ENCODE measurements at regions not wholly inside any gene's neighbourhood (a gene's known extent, or its start where the extent isn't known, plus 50 kb on each side); places are given as distances from the start of the nearest gene placed in this dataset.
"Not testable (repeated sequence)": the region's sequence is repeated elsewhere in the genome, so short reads cannot be mapped to it uniquely, and the experiment has no call there.

DNA sequence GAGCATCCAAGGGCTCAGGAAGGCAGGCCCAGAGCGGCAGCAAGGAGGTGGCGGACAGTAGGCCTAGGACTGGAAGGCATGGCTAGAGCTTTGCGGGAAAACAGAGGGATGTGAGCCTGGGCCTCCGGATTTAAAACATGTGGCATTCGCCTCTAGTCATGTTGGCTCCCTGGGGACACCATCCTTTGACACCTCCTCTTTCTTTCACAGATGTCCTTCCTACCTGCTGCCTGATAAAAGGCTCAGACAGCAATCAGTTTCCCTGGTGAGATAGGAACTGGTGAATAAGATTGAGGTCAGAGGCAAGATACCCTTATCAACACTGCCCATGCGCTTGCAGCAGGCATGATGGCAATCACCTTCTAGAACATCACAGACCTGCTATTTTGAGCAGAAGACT is 277.6 kb downstream of the SIPA1L2 start:
- no peak overlapping the region for H3K4me3 ChIP-seq (IDR thresholded peaks at IDR 0.05; ENCODE audit: insufficient read depth, low read depth, low read length)
- H3K4me2 ChIP-seq = no peak overlapping the region
- no peaks in the 10 kb centered on the region for H3K27me3 ChIP-seq (ENCODE audit: insufficient read depth, low read depth)
- H4K20me1 ChIP-seq (ENCODE audit: insufficient read depth) = no peaks in the 10 kb centered on the region
- H3K9ac ChIP-seq = no peak overlapping the region
- no peaks in the 10 kb centered on the region for H3K36me3 ChIP-seq (ENCODE audit: insufficient read depth)
- no peaks in the 10 kb centered on the region for H3K4me1 ChIP-seq (ENCODE audit: low read depth, poor library complexity, severe bottlenecking)
- H3K79me2 ChIP-seq (ENCODE audit: insufficient read depth, low read depth) = no peaks in the 10 kb centered on the region
- H3K27ac ChIP-seq = no peak overlapping the region
- no peak for TF ChIP-seq CTCF (conservative IDR thresholded peaks at IDR 0.05; ENCODE audit: low read depth, low read length)
- H2AFZ ChIP-seq (ENCODE audit: low read depth) = no peak overlapping the region

DNA sequence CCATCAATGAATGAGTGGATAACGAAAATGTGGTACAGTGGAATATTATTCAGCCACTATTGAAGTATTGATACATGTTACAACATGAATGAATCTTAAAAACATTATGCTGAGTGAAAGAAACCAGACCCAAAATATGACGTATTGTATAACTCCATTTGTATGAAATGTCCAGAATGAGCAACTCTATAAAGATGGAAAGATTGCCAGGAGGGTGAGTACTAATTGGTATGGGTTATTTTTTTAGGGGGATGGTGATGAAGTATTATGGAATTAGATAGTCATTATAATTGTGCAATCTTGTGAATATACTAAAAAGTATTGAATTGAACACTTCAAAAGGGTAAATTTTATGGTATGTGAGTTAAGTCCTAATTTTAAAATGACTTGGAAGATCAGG is 278.6 kb downstream of the SIPA1L2 start:
- no peak overlapping the region for H2AFZ ChIP-seq (ENCODE audit: low read depth)
- no peak for TF ChIP-seq CTCF (conservative IDR thresholded peaks at IDR 0.05; ENCODE audit: low read depth, low read length)
- H3K4me3 ChIP-seq (IDR thresholded peaks at IDR 0.05; ENCODE audit: insufficient read depth, low read depth, low read length) = no peak overlapping the region
- H3K27ac ChIP-seq = no peak overlapping the region
- H3K79me2 ChIP-seq (ENCODE audit: insufficient read depth, low read depth) = no peaks in the 10 kb centered on the region
- H3K9ac ChIP-seq = no peak overlapping the region
- H3K27me3 ChIP-seq (ENCODE audit: insufficient read depth, low read depth) = no peaks in the 10 kb centered on the region
- H4K20me1 ChIP-seq (ENCODE audit: insufficient read depth) = no peaks in the 10 kb centered on the region
- H3K4me1 ChIP-seq (ENCODE audit: low read depth, poor library complexity, severe bottlenecking) = no peaks in the 10 kb centered on the region
- no peak overlapping the region for H3K4me2 ChIP-seq
- H3K36me3 ChIP-seq (ENCODE audit: insufficient read depth) = no peaks in the 10 kb centered on the region

DNA sequence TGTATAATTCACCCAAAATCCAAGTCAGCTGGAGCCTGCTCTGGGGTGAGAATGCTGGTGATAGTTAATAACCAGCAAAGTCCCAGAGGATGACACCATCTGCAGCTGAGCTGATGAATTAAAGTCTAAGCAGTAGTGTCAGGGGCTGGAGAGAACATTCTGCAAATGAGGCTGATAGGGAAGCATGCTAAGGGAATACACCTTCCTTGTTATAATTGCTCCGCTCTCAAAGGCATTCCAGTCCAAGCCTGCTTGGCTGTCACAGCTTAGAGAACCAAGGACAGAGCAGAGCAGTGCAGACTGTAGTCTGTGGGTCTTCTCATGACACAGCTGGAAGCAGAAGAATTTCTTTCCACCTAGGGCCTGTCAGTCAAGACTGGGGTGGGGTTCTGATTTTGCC is 283.1 kb downstream of the SIPA1L2 start:
- H3K36me3 ChIP-seq (ENCODE audit: insufficient read depth) = no peaks in the 10 kb centered on the region
- no peak overlapping the region for H3K4me2 ChIP-seq
- H3K4me3 ChIP-seq (IDR thresholded peaks at IDR 0.05; ENCODE audit: insufficient read depth, low read depth, low read length) = no peak overlapping the region
- H3K27me3 ChIP-seq (ENCODE audit: insufficient read depth, low read depth) = no peaks in the 10 kb centered on the region
- H3K9ac ChIP-seq = no peak overlapping the region
- H2AFZ ChIP-seq (ENCODE audit: low read depth) = no peak overlapping the region
- H3K27ac ChIP-seq = no peak overlapping the region
- H4K20me1 ChIP-seq (ENCODE audit: insufficient read depth) = no peaks in the 10 kb centered on the region
- no peaks in the 10 kb centered on the region for H3K79me2 ChIP-seq (ENCODE audit: insufficient read depth, low read depth)
- no peak for TF ChIP-seq CTCF (conservative IDR thresholded peaks at IDR 0.05; ENCODE audit: low read depth, low read length)
- H3K4me1 ChIP-seq (ENCODE audit: low read depth, poor library complexity, severe bottlenecking) = no peaks in the 10 kb centered on the region

GRCh38 chr1:232344791-232345399 is 285.0 kb downstream of the SIPA1L2 start:
- H3K9ac ChIP-seq = no peak overlapping the region
- H2AFZ ChIP-seq (ENCODE audit: low read depth) = no peak overlapping the region
- no peaks in the 10 kb centered on the region for H3K4me1 ChIP-seq (ENCODE audit: low read depth, poor library complexity, severe bottlenecking)
- no peaks in the 10 kb centered on the region for H4K20me1 ChIP-seq (ENCODE audit: insufficient read depth)
- no peaks in the 10 kb centered on the region for H3K36me3 ChIP-seq (ENCODE audit: insufficient read depth)
- no peak overlapping the region for H3K4me3 ChIP-seq (IDR thresholded peaks at IDR 0.05; ENCODE audit: insufficient read depth, low read depth, low read length)
- no peak overlapping the region for H3K27ac ChIP-seq
- no peaks in the 10 kb centered on the region for H3K27me3 ChIP-seq (ENCODE audit: insufficient read depth, low read depth)
- no peak overlapping the region for H3K4me2 ChIP-seq
- no peak for TF ChIP-seq CTCF (conservative IDR thresholded peaks at IDR 0.05; ENCODE audit: low read depth, low read length)
- no peaks in the 10 kb centered on the region for H3K79me2 ChIP-seq (ENCODE audit: insufficient read depth, low read depth)

- H3K79me2 ChIP-seq (ENCODE audit: insufficient read depth, low read depth); H3K4me1 ChIP-seq (ENCODE audit: low read depth, poor library complexity, severe bottlenecking); H3K27ac ChIP-seq; H3K36me3 ChIP-seq (ENCODE audit: insufficient read depth); H2AFZ ChIP-seq (ENCODE audit: low read depth); H3K4me3 ChIP-seq (IDR thresholded peaks at IDR 0.05; ENCODE audit: insufficient read depth, low read depth, low read length); H3K4me2 ChIP-seq; H3K9ac ChIP-seq; H3K27me3 ChIP-seq (ENCODE audit: insufficient read depth, low read depth); H4K20me1 ChIP-seq (ENCODE audit: insufficient read depth): not testable (repeated sequence)
Measured at GRCh38 chr1:232344186-232344585, 285.7 kb downstream of the SIPA1L2 start.
